SU-DHL-6 (cell line): ENCODE measurements at regions not wholly inside any gene's neighbourhood (a gene's known extent, or its start where the extent isn't known, plus 50 kb on each side); places are given as distances from the start of the nearest gene placed in this dataset.

Experiments
- H2AFZ ChIP-seq: fragments of 200-600 bp; sonication (generic); 2 replicates; pipeline ENCODE4 v1.6.1; 2014; ENCODE audit warnings: low read depth, mild to moderate bottlenecking, moderate library complexity, mixed read lengths, antibody characterized with exemption, low read length; ENCODE audit not compliant: severe bottlenecking
- H3F3A ChIP-seq: fragments of 200-600 bp; shearing (Covaris generic); 2 replicates; pipeline ENCODE4 v1.6.0; 2016; ENCODE audit warnings: antibody characterized with exemption, mild to moderate bottlenecking; ENCODE audit not compliant: insufficient read depth
- H3K27ac ChIP-seq: fragments of 200-600 bp; sonication (generic); 2 replicates; pipeline ENCODE4 v1.5.1; 2016; ENCODE audit warnings: low read depth, mild to moderate bottlenecking, low read length, moderate library complexity, mixed read lengths
- H3K27me3 ChIP-seq: fragments of 200-600 bp; sonication (generic), shearing (Covaris generic); 2 replicates; pipeline ENCODE4 v1.6.0; 2014; ENCODE audit warnings: mild to moderate bottlenecking, low read length
- H3K36me3 ChIP-seq: fragments of 200-600 bp; sonication (generic); 2 replicates; pipeline ENCODE4 v1.6.1; 2014; ENCODE audit warnings: mild to moderate bottlenecking, low read length, mixed read lengths
- H3K4me2 ChIP-seq: fragments of 300-600, 200-600 bp; shearing (Covaris generic), sonication (generic); 2 replicates; pipeline ENCODE4 v1.6.0; 2014; ENCODE audit warnings: low read length, low read depth, mild to moderate bottlenecking; ENCODE audit not compliant: poor library complexity, severe bottlenecking
- H3K4me3 ChIP-seq: fragments of 200-600 bp; sonication (generic); 2 replicates; pipeline ENCODE4 v1.5.1; 2014; ENCODE audit warnings: antibody characterized with exemption, low read length, mild to moderate bottlenecking, mixed read lengths; ENCODE audit not compliant: insufficient read depth, poor library complexity, severe bottlenecking
- H3K79me2 ChIP-seq: fragments of 200-600 bp; sonication (generic); 2 replicates; pipeline ENCODE4 v1.6.1; 2014; ENCODE audit warnings: mild to moderate bottlenecking, low read length, moderate library complexity; ENCODE audit not compliant: insufficient read depth
- H3K9ac ChIP-seq: fragments of 200-600 bp; sonication (generic); 2 replicates; pipeline ENCODE4 v1.7.0; 2014; ENCODE audit warnings: mild to moderate bottlenecking, low read length
- H3K9me2 ChIP-seq: fragments of 200-600 bp; sonication (generic); replicated peaks from 2 replicates; pipeline ENCODE4 v1.6.1; 2014; ENCODE audit warnings: low read length; ENCODE audit not compliant: insufficient read depth
- H3K9me3 ChIP-seq: fragments of 200-600 bp; sonication (generic); 2 replicates; pipeline ENCODE4 v1.6.1; 2014; ENCODE audit warnings: low read length, mixed read lengths; ENCODE audit not compliant: insufficient read depth
- H4K20me1 ChIP-seq: fragments of 200-600 bp; sonication (generic); 2 replicates; pipeline ENCODE4 v1.6.1; 2014; ENCODE audit warnings: low read depth, mild to moderate bottlenecking, antibody characterized with exemption, low read length, moderate library complexity, mixed read lengths
- EZH2phosphoT487 ChIP-seq: fragments of 200-600 bp; sonication (generic), shearing (Covaris generic); conservative IDR thresholded peaks from 2 replicates; pipeline ENCODE4 v1.6.1; 2018; ENCODE audit warnings: mild to moderate bottlenecking, antibody characterized with exemption, low read length, moderate library complexity, mixed read lengths
- TF ChIP-seq, protein P1 (sequence below): fragments of 200-600 bp; sonication (generic); IDR thresholded peaks from one replicate; pipeline ENCODE4 v1.5.1; 2017; ENCODE audit warnings: antibody characterized with exemption, mild to moderate bottlenecking, low read length, moderate library complexity; ENCODE audit not compliant: insufficient read depth, poor library complexity, severe bottlenecking

DNA sequence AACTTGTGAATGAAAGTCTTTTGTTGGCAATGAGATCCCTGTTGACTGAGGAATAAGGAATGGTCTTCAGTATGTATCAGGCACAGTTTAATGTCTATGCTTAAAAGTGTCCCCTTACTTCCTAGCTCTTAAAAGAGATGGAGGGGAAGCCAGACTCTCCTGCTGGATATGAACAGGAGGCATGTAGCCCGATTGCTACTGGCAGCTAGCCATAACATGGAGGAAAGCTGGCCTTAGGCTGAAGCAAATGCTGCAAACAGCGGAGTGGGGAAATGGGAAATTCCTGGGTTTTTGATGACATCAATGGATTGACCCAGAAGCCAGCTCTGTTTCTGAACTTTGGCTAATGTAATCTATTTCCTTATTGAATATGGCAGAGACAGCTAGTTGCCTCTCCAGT lies 266.1 kb downstream of the SLC4A3 start:
- TF ChIP-seq EZH2phosphoT487: no peak
- TF ChIP-seq, protein P1, sequence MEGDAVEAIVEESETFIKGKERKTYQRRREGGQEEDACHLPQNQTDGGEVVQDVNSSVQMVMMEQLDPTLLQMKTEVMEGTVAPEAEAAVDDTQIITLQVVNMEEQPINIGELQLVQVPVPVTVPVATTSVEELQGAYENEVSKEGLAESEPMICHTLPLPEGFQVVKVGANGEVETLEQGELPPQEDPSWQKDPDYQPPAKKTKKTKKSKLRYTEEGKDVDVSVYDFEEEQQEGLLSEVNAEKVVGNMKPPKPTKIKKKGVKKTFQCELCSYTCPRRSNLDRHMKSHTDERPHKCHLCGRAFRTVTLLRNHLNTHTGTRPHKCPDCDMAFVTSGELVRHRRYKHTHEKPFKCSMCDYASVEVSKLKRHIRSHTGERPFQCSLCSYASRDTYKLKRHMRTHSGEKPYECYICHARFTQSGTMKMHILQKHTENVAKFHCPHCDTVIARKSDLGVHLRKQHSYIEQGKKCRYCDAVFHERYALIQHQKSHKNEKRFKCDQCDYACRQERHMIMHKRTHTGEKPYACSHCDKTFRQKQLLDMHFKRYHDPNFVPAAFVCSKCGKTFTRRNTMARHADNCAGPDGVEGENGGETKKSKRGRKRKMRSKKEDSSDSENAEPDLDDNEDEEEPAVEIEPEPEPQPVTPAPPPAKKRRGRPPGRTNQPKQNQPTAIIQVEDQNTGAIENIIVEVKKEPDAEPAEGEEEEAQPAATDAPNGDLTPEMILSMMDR: no peak
- no peaks in the 10 kb centered on the region for H4K20me1 ChIP-seq

DNA sequence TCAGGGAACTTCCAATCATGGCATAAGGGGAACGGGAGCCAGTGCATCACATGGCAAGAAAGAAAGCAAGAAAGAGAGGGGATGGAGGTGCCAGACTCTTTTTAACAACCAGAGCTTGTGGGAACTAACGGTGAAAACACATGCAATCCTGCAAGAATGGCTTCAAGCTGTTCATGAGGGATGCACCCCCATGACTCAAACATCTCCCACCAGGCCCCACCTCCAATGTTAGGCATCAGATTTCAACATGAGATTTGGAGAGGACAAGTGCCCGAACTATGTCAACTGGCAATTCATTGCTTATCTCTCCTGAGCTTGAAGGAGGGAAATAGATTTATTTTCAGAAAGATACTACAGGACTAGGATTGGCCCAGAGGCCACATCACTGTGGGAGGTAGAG lies 270.0 kb downstream of the SLC4A3 start:
- Histone ChIP-seq H2AFZ (no peak overlapping the region), H3K4me2 (no peak overlapping the region), H3K9me2 (no peaks in the 10 kb centered on the region)

More for the DNA sequence above, 266.1 kb downstream of the SLC4A3 start:
- Histone ChIP-seq H3K9ac (no peak overlapping the region), H3K79me2 (no peaks in the 10 kb centered on the region), H2AFZ (no peak overlapping the region), H3K27me3 (no peaks in the 10 kb centered on the region), H3K4me3 (no peak overlapping the region), H3K9me3 (no peaks in the 10 kb centered on the region), H3F3A (no peaks in the 10 kb centered on the region), H3K36me3 (no peaks in the 10 kb centered on the region), H3K27ac (no peak overlapping the region), H3K4me2 (no peak overlapping the region), H3K9me2 (no peaks in the 10 kb centered on the region)

DNA sequence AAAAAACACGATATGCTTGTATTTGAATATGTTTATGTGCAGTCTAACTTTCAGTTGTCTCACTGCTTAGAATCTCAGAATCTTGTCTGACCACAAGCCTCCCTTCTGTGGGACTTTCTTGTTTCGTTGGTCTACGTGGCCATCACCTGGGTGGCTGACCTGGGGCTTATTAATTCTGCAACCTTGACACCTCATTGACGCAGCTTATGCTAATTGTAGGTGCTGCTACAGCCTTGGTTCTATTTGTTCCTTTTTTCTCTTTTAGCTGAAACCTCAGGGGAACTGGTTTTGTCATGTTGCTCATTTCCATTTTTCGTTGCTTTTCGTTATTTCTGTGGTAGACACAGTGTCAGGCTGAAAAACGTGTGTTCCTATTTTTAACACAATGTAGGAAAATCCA lies 273.7 kb downstream of the SLC4A3 start:
- Histone ChIP-seq H3K9ac (no peak overlapping the region), H3K79me2 (no peaks in the 10 kb centered on the region), H3K27ac (no peak overlapping the region), H3K27me3 (no peaks in the 10 kb centered on the region), H3K9me2 (no peaks in the 10 kb centered on the region), H2AFZ (no peak overlapping the region), H3K9me3 (no peaks in the 10 kb centered on the region), H3K4me3 (no peak overlapping the region), H3K4me2 (no peak overlapping the region), H3F3A (no peaks in the 10 kb centered on the region), H4K20me1 (no peaks in the 10 kb centered on the region), H3K36me3 (no peaks in the 10 kb centered on the region)
- TF ChIP-seq, protein P1: no peak
- TF ChIP-seq EZH2phosphoT487: no peak

More for the DNA sequence above, 270.0 kb downstream of the SLC4A3 start:
- no peak for TF ChIP-seq EZH2phosphoT487
- TF ChIP-seq, protein P1: no peak
- no peaks in the 10 kb centered on the region for H3K79me2 ChIP-seq
- H3F3A ChIP-seq: no peaks in the 10 kb centered on the region
- H3K4me3 ChIP-seq: no peak overlapping the region
- no peak overlapping the region for H3K27ac ChIP-seq
- H3K9ac ChIP-seq: no peak overlapping the region
- no peaks in the 10 kb centered on the region for H3K36me3 ChIP-seq
- no peaks in the 10 kb centered on the region for H3K9me3 ChIP-seq
- H3K27me3 ChIP-seq: no peaks in the 10 kb centered on the region
- no peaks in the 10 kb centered on the region for H4K20me1 ChIP-seq
